ENCODE measurements at regions not wholly inside any gene's neighbourhood (a gene's known extent, or its start where the extent isn't known, plus 50 kb on each side); places are given as distances from the start of the nearest gene placed in this dataset.

- TF ChIP-seq ZNF343 (CRISPR knock-in tag; IDR thresholded peaks at IDR 0.05) (peak; percentile 92), POLR2AphosphoS5 (IDR thresholded peaks at IDR 0.05; ENCODE audit: low read depth, low read length) (peak; percentile 28; the same call in 1 of the 2 replicates), ZBTB14 (CRISPR knock-in tag; IDR thresholded peaks at IDR 0.05) (no peak), DBP (CRISPR knock-in tag; IDR thresholded peaks at IDR 0.05; ENCODE audit: not compliant biosample characterization) (no peak), ZFP36 (IDR thresholded peaks at IDR 0.05; ENCODE audit: borderline replicate concordance, low read depth, low read length, partially characterized antibody) (no peak), SMARCE1 (IDR thresholded peaks at IDR 0.05; ENCODE audit: borderline replicate concordance) (no peak), HES4 (CRISPR knock-in tag; IDR thresholded peaks at IDR 0.05; ENCODE audit: borderline replicate concordance) (peak; percentile 38; the same call in 1 of the 2 replicates), PHF21A (CRISPR knock-in tag; IDR thresholded peaks at IDR 0.05) (no peak), FOXC1 (CRISPR knock-in tag; IDR thresholded peaks at IDR 0.05; ENCODE audit: borderline replicate concordance) (no peak), TFAP4 (IDR thresholded peaks at IDR 0.05; ENCODE audit: borderline replicate concordance, low read depth) (no peak), MEIS1 (CRISPR knock-in tag; IDR thresholded peaks at IDR 0.05; ENCODE audit: borderline replicate concordance) (peak; percentile 94), PLSCR1 (CRISPR knock-in tag; IDR thresholded peaks at IDR 0.05; ENCODE audit: borderline replicate concordance) (no peak), ZSCAN21 (CRISPR knock-in tag; IDR thresholded peaks at IDR 0.05; ENCODE audit: borderline replicate concordance) (peak; percentile 82; the same call in 1 of the 2 replicates), ZNF230 (CRISPR knock-in tag; IDR thresholded peaks at IDR 0.05) (peak; percentile 81; the same call in 1 of the 2 replicates), JUN (CRISPR knock-in tag; IDR thresholded peaks at IDR 0.05) (peak; percentile 78; the same call in 1 of the 2 replicates), ZBTB2 (CRISPR knock-in tag; IDR thresholded peaks at IDR 0.05; ENCODE audit: low read depth) (no peak), ZNF580 (CRISPR knock-in tag; IDR thresholded peaks at IDR 0.05; ENCODE audit: borderline replicate concordance, low read depth) (no peak), ZNF589 (CRISPR knock-in tag; conservative IDR thresholded peaks at IDR 0.05) (no peak), MBNL3 (CRISPR knock-in tag; conservative IDR thresholded peaks at IDR 0.05) (no peak), ZNF850 (CRISPR knock-in tag; conservative IDR thresholded peaks at IDR 0.05) (no peak), ZFP1 (CRISPR knock-in tag; IDR thresholded peaks at IDR 0.05) (no peak; the same call in 1 of the 2 replicates)
- TF ChIP-seq, protein P1, sequence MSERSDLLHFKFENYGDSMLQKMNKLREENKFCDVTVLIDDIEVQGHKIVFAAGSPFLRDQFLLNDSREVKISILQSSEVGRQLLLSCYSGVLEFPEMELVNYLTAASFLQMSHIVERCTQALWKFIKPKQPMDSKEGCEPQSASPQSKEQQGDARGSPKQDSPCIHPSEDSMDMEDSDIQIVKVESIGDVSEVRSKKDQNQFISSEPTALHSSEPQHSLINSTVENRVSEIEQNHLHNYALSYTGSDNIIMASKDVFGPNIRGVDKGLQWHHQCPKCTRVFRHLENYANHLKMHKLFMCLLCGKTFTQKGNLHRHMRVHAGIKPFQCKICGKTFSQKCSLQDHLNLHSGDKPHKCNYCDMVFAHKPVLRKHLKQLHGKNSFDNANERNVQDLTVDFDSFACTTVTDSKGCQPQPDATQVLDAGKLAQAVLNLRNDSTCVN (CRISPR knock-in tag; IDR thresholded peaks at IDR 0.05; ENCODE audit: borderline replicate concordance) = peak; percentile 41; the same call in 1 of the 2 replicates
These were observed 78.5 kb downstream of the RHOB start (continued) for GRCh38 chr2:20525041-20526035.

Data from HepG2 (cell line).